ENCODE measurements at regions not wholly inside any gene's neighbourhood (a gene's known extent, or its start where the extent isn't known, plus 50 kb on each side); places are given as distances from the start of the nearest gene placed in this dataset.
A peak's percentile ranks its signal among the peaks of the same experiment; 100 is the strongest.
"Not testable (repeated sequence)": the region's sequence is repeated elsewhere in the genome, so short reads cannot be mapped to it uniquely, and the experiment has no call there.

- not testable (repeated sequence) for DNase-seq (ENCODE audit: low read depth); H3K4me3 ChIP-seq (ENCODE audit: control insufficient read depth, low read depth, low read length)
Observed at GRCh38 chr5:11392-11791, 80.6 kb upstream of the PLEKHG4B start.

GRCh38 chr5:11898-12297 lies 80.1 kb upstream of the PLEKHG4B start:
- no peak for DNase-seq (ENCODE audit: low read depth)
- TF ChIP-seq, protein P1, sequence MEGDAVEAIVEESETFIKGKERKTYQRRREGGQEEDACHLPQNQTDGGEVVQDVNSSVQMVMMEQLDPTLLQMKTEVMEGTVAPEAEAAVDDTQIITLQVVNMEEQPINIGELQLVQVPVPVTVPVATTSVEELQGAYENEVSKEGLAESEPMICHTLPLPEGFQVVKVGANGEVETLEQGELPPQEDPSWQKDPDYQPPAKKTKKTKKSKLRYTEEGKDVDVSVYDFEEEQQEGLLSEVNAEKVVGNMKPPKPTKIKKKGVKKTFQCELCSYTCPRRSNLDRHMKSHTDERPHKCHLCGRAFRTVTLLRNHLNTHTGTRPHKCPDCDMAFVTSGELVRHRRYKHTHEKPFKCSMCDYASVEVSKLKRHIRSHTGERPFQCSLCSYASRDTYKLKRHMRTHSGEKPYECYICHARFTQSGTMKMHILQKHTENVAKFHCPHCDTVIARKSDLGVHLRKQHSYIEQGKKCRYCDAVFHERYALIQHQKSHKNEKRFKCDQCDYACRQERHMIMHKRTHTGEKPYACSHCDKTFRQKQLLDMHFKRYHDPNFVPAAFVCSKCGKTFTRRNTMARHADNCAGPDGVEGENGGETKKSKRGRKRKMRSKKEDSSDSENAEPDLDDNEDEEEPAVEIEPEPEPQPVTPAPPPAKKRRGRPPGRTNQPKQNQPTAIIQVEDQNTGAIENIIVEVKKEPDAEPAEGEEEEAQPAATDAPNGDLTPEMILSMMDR (IDR thresholded peaks at IDR 0.05; ENCODE audit: control insufficient read depth, insufficient read depth, low read depth, low read length, missing control alignments): no peak
- H3K4me3 ChIP-seq (ENCODE audit: control insufficient read depth, low read depth, low read length): no peak overlapping the region

DNA sequence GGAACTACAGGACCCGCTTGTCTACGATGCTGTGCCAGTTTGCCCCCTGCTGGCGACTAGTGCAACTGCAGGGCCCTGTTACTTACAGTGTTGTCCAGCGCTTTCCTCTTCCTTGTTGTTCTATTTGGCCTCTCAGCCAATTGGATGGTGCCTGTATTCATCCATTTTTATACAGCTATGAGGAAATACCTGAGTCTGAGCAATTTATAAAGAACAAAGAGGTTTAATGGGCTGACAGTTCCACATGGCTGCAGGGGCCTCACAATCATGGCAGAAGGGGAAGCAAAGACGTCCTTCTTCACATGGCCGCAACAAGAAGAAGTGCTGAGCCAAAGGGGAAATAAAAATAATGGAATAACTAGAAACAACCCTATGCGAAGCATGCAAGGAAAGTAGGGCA lies 78.7 kb upstream of the PLEKHG4B start:
- TF ChIP-seq, protein P1 (IDR thresholded peaks at IDR 0.05; ENCODE audit: control insufficient read depth, insufficient read depth, low read depth, low read length, missing control alignments): no peak
- no peak for DNase-seq (ENCODE audit: low read depth)

GRCh38 chr5:14676-15075 lies 77.3 kb upstream of the PLEKHG4B start:
- not testable (repeated sequence) for H3K4me3 ChIP-seq (ENCODE audit: control insufficient read depth, low read depth, low read length); DNase-seq (ENCODE audit: low read depth)

More for the DNA sequence above, 78.7 kb upstream of the PLEKHG4B start:
- no peak overlapping the region for H3K4me3 ChIP-seq (ENCODE audit: control insufficient read depth, low read depth, low read length)

GRCh38 chr5:20276-20675 lies 71.7 kb upstream of the PLEKHG4B start:
- not testable (repeated sequence) for H3K4me3 ChIP-seq (ENCODE audit: control insufficient read depth, low read depth, low read length); DNase-seq (ENCODE audit: low read depth)

- TF ChIP-seq, protein P1 (IDR thresholded peaks at IDR 0.05; ENCODE audit: control insufficient read depth, insufficient read depth, low read depth, low read length, missing control alignments): peak; percentile 60
- H3K4me3 ChIP-seq (ENCODE audit: control insufficient read depth, low read depth, low read length): no peak overlapping the region
- no peak for DNase-seq (ENCODE audit: low read depth)
Observed at GRCh38 chr5:21654-22233, 70.2 kb upstream of the PLEKHG4B start.

GRCh38 chr5:23907-24306 lies 68.1 kb upstream of the PLEKHG4B start:
- H3K4me3 ChIP-seq (ENCODE audit: control insufficient read depth, low read depth, low read length); DNase-seq (ENCODE audit: low read depth): not testable (repeated sequence)

- not testable (repeated sequence) for DNase-seq (ENCODE audit: low read depth); H3K4me3 ChIP-seq (ENCODE audit: control insufficient read depth, low read depth, low read length)
Observed at GRCh38 chr5:25067-25466, 66.9 kb upstream of the PLEKHG4B start.

- H3K4me3 ChIP-seq (ENCODE audit: control insufficient read depth, low read depth, low read length): no peak overlapping the region
- no peak for DNase-seq (ENCODE audit: low read depth)
- TF ChIP-seq, protein P1 (IDR thresholded peaks at IDR 0.05; ENCODE audit: control insufficient read depth, insufficient read depth, low read depth, low read length, missing control alignments): no peak
Observed at GRCh38 chr5:30131-30530, 61.8 kb upstream of the PLEKHG4B start.

GRCh38 chr5:30556-30955 lies 61.4 kb upstream of the PLEKHG4B start:
- H3K4me3 ChIP-seq (ENCODE audit: control insufficient read depth, low read depth, low read length); DNase-seq (ENCODE audit: low read depth): not testable (repeated sequence)

All from AG09309 (cell line).